ENCODE measurements at regions not wholly inside any gene's neighbourhood (a gene's known extent, or its start where the extent isn't known, plus 50 kb on each side); places are given as distances from the start of the nearest gene placed in this dataset.

GRCh38 chrX:11995146-11995545, 143.1 kb upstream of the FRMPD4 start:
- H3K27ac Mint-ChIP-seq: no peak overlapping the region
- TF ChIP-seq FOXP4 (CRISPR knock-in tag; IDR thresholded peaks at IDR 0.05): no peak
- TF ChIP-seq ZSCAN18 (CRISPR knock-in tag; IDR thresholded peaks at IDR 0.05): no peak
- no peak for TF ChIP-seq E2F1 (CRISPR knock-in tag; IDR thresholded peaks at IDR 0.05)
- TF ChIP-seq ETV6 (CRISPR knock-in tag; IDR thresholded peaks at IDR 0.05): no peak
- no peak for TF ChIP-seq HMGXB4 (CRISPR knock-in tag; IDR thresholded peaks at IDR 0.05)
- TF ChIP-seq CDX4 (CRISPR knock-in tag; IDR thresholded peaks at IDR 0.05; ENCODE audit: borderline replicate concordance): no peak
- no peak for TF ChIP-seq NFATC4 (CRISPR knock-in tag; IDR thresholded peaks at IDR 0.05)
- TF ChIP-seq FOXP1 (CRISPR knock-in tag; IDR thresholded peaks at IDR 0.05; ENCODE audit: borderline replicate concordance): no peak
- no peak for TF ChIP-seq EMX1 (CRISPR knock-in tag; IDR thresholded peaks at IDR 0.05)
- TF ChIP-seq FOXK1 (CRISPR knock-in tag; IDR thresholded peaks at IDR 0.05): no peak
- TF ChIP-seq SP1 (CRISPR knock-in tag; conservative IDR thresholded peaks at IDR 0.05): no peak
- no peak for TF ChIP-seq CBFB (CRISPR knock-in tag; IDR thresholded peaks at IDR 0.05; ENCODE audit: low read depth)
- TF ChIP-seq MYBL2 (CRISPR knock-in tag; IDR thresholded peaks at IDR 0.05): no peak
- no peak for TF ChIP-seq TP53 (CRISPR knock-in tag; IDR thresholded peaks at IDR 0.05)
- H3K36me3 Mint-ChIP-seq: no peaks in the 10 kb centered on the region
- CTCF ChIA-PET: no interaction called here
- no peaks in the 10 kb centered on the region for H3K4me1 Mint-ChIP-seq
- ATAC-seq: no peak
- no peaks in the 10 kb centered on the region for H3K27me3 Mint-ChIP-seq (ENCODE audit: low read depth)
- no peaks in the 10 kb centered on the region for H3K9me3 Mint-ChIP-seq
- DNase-seq (ENCODE audit: low spot score): no peak
- H3K4me3 Mint-ChIP-seq: no peak overlapping the region
- POLR2A ChIA-PET: no interaction called here

GRCh38 chrX:11996810-11997209, 141.5 kb upstream of the FRMPD4 start:
- Mint-ChIP-seq H3K4me3 (no peak overlapping the region), H3K27me3 (ENCODE audit: low read depth) (no peaks in the 10 kb centered on the region), H3K4me1 (no peaks in the 10 kb centered on the region), H3K9me3 (no peaks in the 10 kb centered on the region), H3K27ac (no peak overlapping the region), H3K36me3 (no peaks in the 10 kb centered on the region)
- POLR2A ChIA-PET: no interaction called here
- ATAC-seq: no peak
- CTCF ChIA-PET: no interaction called here
- no peak for DNase-seq (ENCODE audit: low spot score)
- no peak for TF ChIP-seq OVOL2 (CRISPR knock-in tag; IDR thresholded peaks at IDR 0.05; ENCODE audit: borderline replicate concordance)
- TF ChIP-seq USF1 (CRISPR knock-in tag; IDR thresholded peaks at IDR 0.05): no peak
- TF ChIP-seq MAX (CRISPR knock-in tag; IDR thresholded peaks at IDR 0.05): no peak
- TF ChIP-seq AFF4 (CRISPR knock-in tag; IDR thresholded peaks at IDR 0.05; ENCODE audit: borderline replicate concordance): no peak
- TF ChIP-seq KAT7 (CRISPR knock-in tag; IDR thresholded peaks at IDR 0.05; ENCODE audit: borderline replicate concordance): no peak
- TF ChIP-seq FOXP4 (CRISPR knock-in tag; IDR thresholded peaks at IDR 0.05): no peak
- no peak for TF ChIP-seq MYBL2 (CRISPR knock-in tag; IDR thresholded peaks at IDR 0.05)
- no peak for TF ChIP-seq CDX4 (CRISPR knock-in tag; IDR thresholded peaks at IDR 0.05; ENCODE audit: borderline replicate concordance)
- TF ChIP-seq SMAD3 (CRISPR knock-in tag; IDR thresholded peaks at IDR 0.05; ENCODE audit: borderline replicate concordance): no peak
- TF ChIP-seq TEAD1 (CRISPR knock-in tag; IDR thresholded peaks at IDR 0.05): no peak
